B cell (primary cell): ENCODE measurements at regions not wholly inside any gene's neighbourhood (a gene's known extent, or its start where the extent isn't known, plus 50 kb on each side); places are given as distances from the start of the nearest gene placed in this dataset.

Source experiments
- ATAC-seq: fragments of 200-7000 bp; cut with Tn5 transposase; one replicate; pipeline ENCODE4 v1.10.0; 2021; ENCODE audit warnings: low read depth, mild to moderate bottlenecking, moderate number of reproducible peaks, moderate library complexity
- CTCF ChIA-PET: fragments of 350-600 bp; sonication (Branson Sonifier 250); formaldehyde crosslinking; loops from one replicate; lab custom pipeline; 2021; ENCODE audit warnings: antibody characterized with exemption, inconsistent platforms; lab: Charles Lee
- POLR2A ChIA-PET: fragments of 350-600 bp; sonication (Branson Sonifier 250); formaldehyde crosslinking; loops from one replicate; lab custom pipeline; 2021; ENCODE audit warnings: antibody characterized with exemption; lab: Charles Lee
- DNase-seq: peaks from one replicate; pipeline ENCODE4 v3.0.0; 2013
- H2AFZ ChIP-seq: 2 replicates; pipeline ENCODE4 v1.6.1; 2012; ENCODE audit warnings: mild to moderate bottlenecking, low read depth, low read length; ENCODE audit not compliant: insufficient read depth, poor library complexity, severe bottlenecking
- H3K27ac ChIP-seq, 2 donors: 1 replicate in 1 of 2; 2 replicates in 1 of 2; pipeline ENCODE4 v1.5.1; 2012 to 2013; ENCODE audit warnings: low read length in 2 of 2, mild to moderate bottlenecking in 2 of 2, moderate library complexity in 1 of 2
- H3K27me3 ChIP-seq, 4 experiments: fragments of 200-600 bp in 1 of 4; sonication (generic) in 1 of 4; replicated peaks in 1 of 4; 1 replicate in 2 of 4; 2 replicates in 2 of 4; pipeline versions ENCODE4 v1.6.1 to v1.7.0; 2013 to 2016; ENCODE audit warnings: low read length in 3 of 4, mild to moderate bottlenecking in 2 of 4, mixed read lengths in 1 of 4, moderate library complexity in 1 of 4; ENCODE audit not compliant: insufficient read depth in 4 of 4, control insufficient read depth in 3 of 4; ENCODE audit errors: control extremely low read depth in 1 of 4
- H3K36me3 ChIP-seq, 2 experiments: replicated peaks in 1 of 2; 1 replicate in 1 of 2; 2 replicates in 1 of 2; pipeline versions ENCODE4 v1.6.1 to v1.7.1; 2013; ENCODE audit warnings: low read length in 1 of 2; ENCODE audit not compliant: insufficient read depth in 2 of 2, control insufficient read depth in 1 of 2; ENCODE audit errors: control extremely low read depth in 1 of 2, extremely low read depth in 1 of 2
- H3K4me1 ChIP-seq, 2 donors: fragments of 200-600 bp in 1 of 2; sonication (generic) in 1 of 2; 1 replicate in 1 of 2; 2 replicates in 1 of 2; pipeline versions ENCODE4 v1.5.1 to v1.6.1; 2013 to 2017; ENCODE audit warnings: low read length in 2 of 2; ENCODE audit not compliant: control insufficient read depth in 2 of 2, insufficient read depth in 2 of 2
- H3K4me2 ChIP-seq: replicated peaks from 2 replicates; pipeline ENCODE3; 2012; ENCODE audit warnings: mild to moderate bottlenecking, low read depth, low read length; ENCODE audit not compliant: poor library complexity, severe bottlenecking
- H3K4me3 ChIP-seq, 5 experiments: fragments of 200-600 bp in 1 of 5; sonication (generic) in 1 of 5; 1 replicate in 3 of 5; 2 replicates in 2 of 5; pipeline versions ENCODE4 v1.5.1 to v1.7.0; 2011 to 2016; ENCODE audit warnings: low read length in 4 of 5, mild to moderate bottlenecking in 4 of 5, low read depth in 2 of 5, control low read depth in 1 of 5, moderate library complexity in 1 of 5; ENCODE audit not compliant: insufficient read depth in 1 of 5; ENCODE audit errors: control extremely low read depth in 1 of 5, extremely low read depth in 1 of 5
- H3K79me2 ChIP-seq: fragments of 200-600 bp; sonication (generic); one replicate; pipeline ENCODE4 v1.6.0; 2016; ENCODE audit warnings: low read length; ENCODE audit not compliant: control insufficient read depth, insufficient read depth
- H3K9ac ChIP-seq: fragments of 200-600 bp; sonication (generic); 2 replicates; pipeline ENCODE4 v1.6.1; 2017; ENCODE audit warnings: mild to moderate bottlenecking, low read length, moderate library complexity
- H3K9me3 ChIP-seq, 3 donors: one replicate each; pipeline versions ENCODE4 v1.6.1 to v1.7.1; 2013; ENCODE audit warnings: low read length in 2 of 3; ENCODE audit not compliant: control insufficient read depth in 2 of 3, insufficient read depth in 1 of 3; ENCODE audit errors: control extremely low read depth in 1 of 3
- H4K20me1 ChIP-seq: 2 replicates; pipeline ENCODE4 v1.6.0; 2012; ENCODE audit warnings: mild to moderate bottlenecking, low read length; ENCODE audit not compliant: insufficient read depth, control insufficient read depth, poor library complexity, severe bottlenecking
- H3K27ac Mint-ChIP-seq: one replicate; pipeline ENCODE4 v1.8.0; 2021; ENCODE audit warnings: mixed read lengths
- H3K27me3 Mint-ChIP-seq: one replicate; pipeline ENCODE4 v1.8.0; 2021; ENCODE audit warnings: mixed read lengths
- H3K4me1 Mint-ChIP-seq: one replicate; pipeline ENCODE4 v1.8.0; 2021; ENCODE audit warnings: mixed read lengths
- H3K4me3 Mint-ChIP-seq: one replicate; pipeline ENCODE4 v1.8.0; 2021; ENCODE audit warnings: mixed read lengths
- H3K9me3 Mint-ChIP-seq: one replicate; pipeline ENCODE4 v1.8.0; 2022; ENCODE audit warnings: mixed read lengths; ENCODE audit not compliant: insufficient read depth
- EZH2 ChIP-seq: IDR thresholded peaks from 2 replicates; pipeline ENCODE4 v1.6.1; 2012; ENCODE audit warnings: borderline replicate concordance, low read depth, mild to moderate bottlenecking, moderate library complexity, low read length; ENCODE audit not compliant: insufficient read depth, poor library complexity, severe bottlenecking
- WGBS: methylation state at CpG from one replicate; pipeline ENCODE4 v1.1.5; 2013; ENCODE audit warnings: missing lambda C conversion rate; ENCODE audit not compliant: insufficient coverage; 5-methylcytosine and 5-hydroxymethylcytosine counted together
- intact Hi-C: fragments of 100-400 bp; cut with micrococcal nuclease; formaldehyde crosslinking; loops from one replicate; pipeline ENCODE4 v1.10.0; 2022
- TF ChIP-seq, protein P1 (sequence below): fragments of 200-600 bp; IDR thresholded peaks from one replicate; pipeline ENCODE4 v1.8.0; 2022; ENCODE audit warnings: antibody characterized with exemption, mild to moderate bottlenecking

DNA sequence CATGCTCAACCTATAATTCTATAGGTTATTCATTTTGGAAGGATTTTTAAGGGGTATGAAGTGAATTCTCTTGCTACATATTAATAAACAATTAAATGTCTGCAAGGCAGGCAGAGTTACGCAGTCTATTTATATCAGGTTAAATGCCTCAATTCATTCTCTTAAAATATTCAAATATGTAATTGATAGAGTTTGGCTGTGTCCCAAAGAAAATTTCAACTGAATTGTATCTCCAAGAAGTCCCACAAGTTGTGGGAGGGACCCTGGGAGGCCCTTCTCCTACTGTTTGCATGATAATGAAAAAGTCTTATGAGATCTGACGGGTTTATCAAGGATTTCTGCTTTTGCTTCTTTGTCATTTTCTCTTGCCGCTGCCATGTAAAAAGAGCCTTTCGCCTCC lies 576.1 kb downstream of the TMA16 start:
- no peak for TF ChIP-seq EZH2
- TF ChIP-seq, protein P1, sequence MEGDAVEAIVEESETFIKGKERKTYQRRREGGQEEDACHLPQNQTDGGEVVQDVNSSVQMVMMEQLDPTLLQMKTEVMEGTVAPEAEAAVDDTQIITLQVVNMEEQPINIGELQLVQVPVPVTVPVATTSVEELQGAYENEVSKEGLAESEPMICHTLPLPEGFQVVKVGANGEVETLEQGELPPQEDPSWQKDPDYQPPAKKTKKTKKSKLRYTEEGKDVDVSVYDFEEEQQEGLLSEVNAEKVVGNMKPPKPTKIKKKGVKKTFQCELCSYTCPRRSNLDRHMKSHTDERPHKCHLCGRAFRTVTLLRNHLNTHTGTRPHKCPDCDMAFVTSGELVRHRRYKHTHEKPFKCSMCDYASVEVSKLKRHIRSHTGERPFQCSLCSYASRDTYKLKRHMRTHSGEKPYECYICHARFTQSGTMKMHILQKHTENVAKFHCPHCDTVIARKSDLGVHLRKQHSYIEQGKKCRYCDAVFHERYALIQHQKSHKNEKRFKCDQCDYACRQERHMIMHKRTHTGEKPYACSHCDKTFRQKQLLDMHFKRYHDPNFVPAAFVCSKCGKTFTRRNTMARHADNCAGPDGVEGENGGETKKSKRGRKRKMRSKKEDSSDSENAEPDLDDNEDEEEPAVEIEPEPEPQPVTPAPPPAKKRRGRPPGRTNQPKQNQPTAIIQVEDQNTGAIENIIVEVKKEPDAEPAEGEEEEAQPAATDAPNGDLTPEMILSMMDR = no peak
- ChIA-PET CTCF (no interaction called here), POLR2A (no interaction called here)
- Histone ChIP-seq H3K27me3 (no peaks in the 10 kb centered on the region), H3K79me2 (no peaks in the 10 kb centered on the region), H3K9me3 (peaks cover 0 to 16% (median 0%) of the 10 kb centered on the region in 3 donors), H3K27ac (no peak overlapping the region), H3K4me3 (no peak overlapping the region), H3K4me1 (no peaks in the 10 kb centered on the region), H2AFZ (no peak overlapping the region), H3K36me3 (no peaks in the 10 kb centered on the region), H3K9ac (no peak overlapping the region), H4K20me1 (no peaks in the 10 kb centered on the region), H3K4me2 (no peak overlapping the region)
- no peaks in the 10 kb centered on the region for H3K27me3 Mint-ChIP-seq
- DNase-seq (no peak), ATAC-seq (no peak)
- intact Hi-C loops = no loop called here
- no peaks in the 10 kb centered on the region for H3K4me1 Mint-ChIP-seq
- H3K4me3 Mint-ChIP-seq = no peak overlapping the region
- H3K9me3 Mint-ChIP-seq = peaks cover 3% of the 10 kb centered on the region
- H3K27ac Mint-ChIP-seq = no peak overlapping the region
- 90% methylated on average over 2 of the region's 4 CpGs for WGBS

DNA sequence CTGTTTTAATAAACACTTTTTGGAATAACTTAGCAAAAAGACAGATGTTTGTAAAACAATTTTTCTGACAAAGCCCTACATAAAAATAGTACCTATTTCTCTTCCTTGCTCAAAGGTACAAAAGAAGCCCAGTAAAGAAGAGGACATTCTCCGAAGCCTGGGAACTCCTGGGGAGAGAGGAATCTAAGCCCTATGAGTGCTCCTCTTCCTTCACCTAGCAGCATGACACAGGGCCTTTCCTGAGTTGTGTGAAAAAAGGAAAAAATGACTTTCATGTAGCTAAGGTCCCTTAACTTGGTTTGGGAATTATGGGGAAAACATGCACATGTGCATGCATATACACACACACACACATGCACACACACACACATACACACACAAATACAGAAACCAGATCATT lies 586.9 kb downstream of the TMA16 start:
- intact Hi-C loops = no loop called here
- Histone ChIP-seq H3K79me2 (no peaks in the 10 kb centered on the region), H2AFZ (no peak overlapping the region), H3K27ac (no peak overlapping the region), H3K36me3 (no peaks in the 10 kb centered on the region), H3K27me3 (no peaks in the 10 kb centered on the region), H3K9me3 (no peaks in the 10 kb centered on the region), H3K4me1 (no peaks in the 10 kb centered on the region), H3K4me2 (no peak overlapping the region), H4K20me1 (no peaks in the 10 kb centered on the region), H3K4me3 (no peak overlapping the region), H3K9ac (no peak overlapping the region)
- ChIA-PET POLR2A (no interaction called here), CTCF (no interaction called here)
- H3K27ac Mint-ChIP-seq = no peak overlapping the region
- H3K4me3 Mint-ChIP-seq = no peak overlapping the region
- no peak for ATAC-seq
- DNase-seq = no peak
- no peaks in the 10 kb centered on the region for H3K4me1 Mint-ChIP-seq
- TF ChIP-seq, protein P1 = no peak
- no peak for TF ChIP-seq EZH2
- WGBS = no CpG with 5 or more reads among the region's 1 CpG
- no peaks in the 10 kb centered on the region for H3K27me3 Mint-ChIP-seq
- no peaks in the 10 kb centered on the region for H3K9me3 Mint-ChIP-seq
